H1 (cell line): ENCODE measurements at regions not wholly inside any gene's neighbourhood (a gene's known extent, or its start where the extent isn't known, plus 50 kb on each side); places are given as distances from the start of the nearest gene placed in this dataset.

Source experiments
- CTBP2 ChIP-seq: IDR thresholded peaks from 2 replicates; pipeline ENCODE4 v1.7.0; 2011; ENCODE audit warnings: borderline replicate concordance, mild to moderate bottlenecking, moderate library complexity, mixed read lengths, low read length; ENCODE audit not compliant: insufficient read depth, insufficient read length

DNA sequence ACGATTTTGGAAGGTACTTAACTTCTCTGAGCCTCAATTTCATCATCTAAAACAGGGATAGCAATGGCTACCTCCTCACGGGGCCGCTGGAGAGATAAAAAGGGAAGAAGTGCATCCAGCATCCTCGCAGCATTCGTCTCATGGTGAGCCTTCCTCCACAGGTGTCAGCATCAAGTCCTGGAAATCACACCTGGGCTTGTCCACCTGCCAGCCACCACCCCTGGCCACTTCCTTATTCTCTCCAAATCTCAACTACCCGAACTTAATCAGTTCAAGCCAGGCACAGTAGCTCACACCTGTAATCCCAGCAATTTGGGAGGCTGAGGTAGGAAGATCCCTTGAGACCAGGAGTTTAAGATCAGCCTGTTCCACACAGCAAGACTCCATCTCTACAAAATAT, 234.5 kb downstream of the LY86 start (continued):
- TF ChIP-seq CTBP2: no peak
